Activated naive CD4-positive, alpha-beta T cell treated with Interleukin-2 at 50 U/mL for 16 hours (primary cell): ENCODE measurements at regions not wholly inside any gene's neighbourhood (a gene's known extent, or its start where the extent isn't known, plus 50 kb on each side); places are given as distances from the start of the nearest gene placed in this dataset.

Source experiments
- DNase-seq: peaks from one replicate; pipeline ENCODE4 v3.0.0-alpha.2; 2020

- DNase-seq, result no peak
Measured at GRCh38 chr7:132733860-132734259, 157.6 kb upstream of the PLXNA4 start.

GRCh38 chr7:132732321-132732865 is 156.1 kb upstream of the PLXNA4 start:
- DNase-seq, result no peak

- no peak for DNase-seq
Measured at GRCh38 chr7:132730105-132730504, 153.8 kb upstream of the PLXNA4 start.

GRCh38 chr7:132723506-132724081 is 147.3 kb upstream of the PLXNA4 start:
- DNase-seq, result no peak

- no peak for DNase-seq
Measured at GRCh38 chr7:132720835-132721234, 144.6 kb upstream of the PLXNA4 start.

- no peak for DNase-seq
Measured at GRCh38 chr7:132713893-132714292, 137.6 kb upstream of the PLXNA4 start.

GRCh38 chr7:132709971-132710567 is 133.8 kb upstream of the PLXNA4 start:
- DNase-seq, result peak; percentile 9

GRCh38 chr7:132708470-132708869 is 132.2 kb upstream of the PLXNA4 start:
- DNase-seq, result no peak

- DNase-seq, result no peak
Measured at GRCh38 chr7:132705146-132705545, 128.9 kb upstream of the PLXNA4 start.

GRCh38 chr7:132703742-132704141 is 127.5 kb upstream of the PLXNA4 start:
- no peak for DNase-seq

- DNase-seq, result no peak
Measured at GRCh38 chr7:132697003-132697402, 120.7 kb upstream of the PLXNA4 start.

GRCh38 chr7:132696332-132696731 is 120.1 kb upstream of the PLXNA4 start:
- no peak for DNase-seq

GRCh38 chr7:132691201-132691600 is 114.9 kb upstream of the PLXNA4 start:
- no peak for DNase-seq

GRCh38 chr7:132690174-132690573 is 113.9 kb upstream of the PLXNA4 start:
- no peak for DNase-seq

- no peak for DNase-seq
Measured at GRCh38 chr7:132687981-132688383, 111.7 kb upstream of the PLXNA4 start.

GRCh38 chr7:132687016-132687415 is 110.7 kb upstream of the PLXNA4 start:
- no peak for DNase-seq

GRCh38 chr7:132685277-132685676 is 109.0 kb upstream of the PLXNA4 start:
- no peak for DNase-seq

GRCh38 chr7:132683896-132684690 is 107.8 kb upstream of the PLXNA4 start:
- DNase-seq, result no peak

- no peak for DNase-seq
Measured at GRCh38 chr7:132681951-132682350, 105.7 kb upstream of the PLXNA4 start.

GRCh38 chr7:132680590-132680989 is 104.3 kb upstream of the PLXNA4 start:
- DNase-seq, result no peak

GRCh38 chr7:132678656-132679055 is 102.4 kb upstream of the PLXNA4 start:
- DNase-seq, result no peak

- DNase-seq, result no peak
Measured at GRCh38 chr7:132677918-132678317, 101.6 kb upstream of the PLXNA4 start.

- no peak for DNase-seq
Measured at GRCh38 chr7:132672200-132672990, 96.1 kb upstream of the PLXNA4 start.
